ENCODE measurements at regions not wholly inside any gene's neighbourhood (a gene's known extent, or its start where the extent isn't known, plus 50 kb on each side); places are given as distances from the start of the nearest gene placed in this dataset.

- no peak for DNase-seq (ENCODE audit: low read depth in 2 of 2)
Measured at GRCh38 chr7:155138204-155138603, 68.1 kb downstream of the HTR5A start.

DNA sequence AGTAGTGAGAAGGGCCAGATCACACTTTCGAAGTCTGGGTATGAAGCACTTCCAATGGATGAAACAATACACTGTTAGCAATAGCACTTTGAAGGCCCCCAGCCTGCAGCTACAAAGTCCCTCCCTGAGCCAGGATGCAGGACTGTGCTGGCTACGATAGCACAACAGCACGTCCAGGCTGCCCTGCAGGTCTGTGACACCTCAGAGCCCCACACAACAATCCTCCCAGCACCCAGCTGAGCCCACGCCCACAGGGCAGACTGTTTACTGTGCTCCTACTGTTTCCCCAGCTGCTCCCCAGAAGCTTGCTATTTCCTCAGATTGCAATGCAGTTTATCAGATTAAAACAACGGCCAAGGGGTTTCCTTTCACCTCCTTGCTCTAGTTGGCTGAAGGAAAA lies 71.4 kb downstream of the HTR5A start:
- DNase-seq (ENCODE audit: low read depth in 2 of 2) = no peak

- DNase-seq (ENCODE audit: low read depth in 2 of 2) = no peak
Measured at GRCh38 chr7:155143381-155143780, 73.3 kb downstream of the HTR5A start.

- no peak for DNase-seq (ENCODE audit: low read depth in 2 of 2)
Measured at GRCh38 chr7:155144371-155144770, 74.2 kb downstream of the HTR5A start.

- no peak for DNase-seq (ENCODE audit: low read depth in 2 of 2)
Measured at GRCh38 chr7:155145477-155146255, 75.5 kb downstream of the HTR5A start.

- DNase-seq (ENCODE audit: low read depth in 2 of 2) = no peak
Measured at GRCh38 chr7:155147172-155147571, 77.0 kb downstream of the HTR5A start.

DNA sequence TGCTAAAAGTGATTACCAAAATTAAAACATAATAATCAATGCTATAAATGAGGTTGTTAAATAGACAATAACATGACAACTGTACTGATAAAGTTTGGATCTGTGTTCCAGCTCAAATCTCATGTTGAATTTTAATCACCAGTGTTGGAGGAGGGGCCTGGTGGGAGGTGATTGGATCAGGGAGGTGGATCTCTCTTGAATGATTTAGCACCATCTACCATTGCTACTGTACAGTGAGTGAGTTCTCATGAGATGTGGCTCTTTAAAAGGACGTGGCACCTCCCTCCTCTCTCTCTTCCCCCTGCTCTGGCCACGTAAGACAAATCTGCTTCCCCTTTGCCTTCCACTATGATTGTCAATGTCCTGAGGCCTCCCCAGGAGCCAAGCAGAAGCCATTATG lies 77.5 kb downstream of the HTR5A start:
- DNase-seq (ENCODE audit: low read depth in 2 of 2) = no peak

GRCh38 chr7:155153676-155154075 lies 83.6 kb downstream of the HTR5A start:
- no peak for DNase-seq (ENCODE audit: low read depth in 2 of 2)

- DNase-seq (ENCODE audit: low read depth in 2 of 2) = no peak
Measured at GRCh38 chr7:155154586-155154985, 84.5 kb downstream of the HTR5A start.

- no peak for DNase-seq (ENCODE audit: low read depth in 2 of 2)
Measured at GRCh38 chr7:155161690-155162089, 91.6 kb downstream of the HTR5A start.

DNA sequence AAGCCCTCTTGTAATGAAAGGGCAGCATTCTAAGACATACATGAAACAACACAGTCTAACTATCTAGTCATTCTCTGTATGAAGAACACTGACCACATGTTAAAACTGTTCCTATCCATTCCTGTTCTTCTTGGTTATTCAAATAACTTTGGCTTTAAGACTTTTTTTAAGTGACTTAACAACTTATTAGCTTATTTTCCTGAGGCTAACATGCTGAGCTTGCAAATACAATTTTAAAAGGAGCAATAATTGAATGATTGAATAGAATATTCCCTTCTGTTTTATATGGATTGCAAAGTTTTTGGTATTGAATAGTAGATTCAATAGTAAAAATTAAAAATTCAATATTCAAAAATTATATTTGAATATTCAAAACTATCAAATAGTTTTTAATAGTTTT lies 92.3 kb downstream of the HTR5A start:
- DNase-seq (ENCODE audit: low read depth in 2 of 2) = no peak

- DNase-seq (ENCODE audit: low read depth in 2 of 2) = no peak
Measured at GRCh38 chr7:155163696-155164095, 93.6 kb downstream of the HTR5A start.

DNA sequence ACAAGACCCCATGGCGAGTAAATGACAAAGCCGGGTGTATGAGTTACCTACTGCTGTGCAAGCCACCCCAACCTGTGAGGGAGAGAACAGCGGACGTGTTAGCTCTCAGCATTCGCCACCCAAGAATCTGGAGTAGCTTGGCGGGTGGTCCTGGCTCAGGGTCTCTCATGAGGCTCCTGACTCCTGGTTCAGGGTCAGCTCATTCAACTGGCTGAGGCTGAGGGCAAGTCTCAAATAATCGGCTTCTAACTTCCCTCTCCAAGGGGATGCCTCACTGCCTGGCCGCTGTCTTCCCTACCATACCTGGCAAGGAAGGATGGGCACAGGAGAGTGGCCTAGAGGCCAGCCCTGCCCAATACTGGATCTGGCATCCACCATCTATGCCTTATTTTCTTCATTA lies 94.2 kb downstream of the HTR5A start:
- DNase-seq (ENCODE audit: low read depth in 2 of 2) = no peak

DNA sequence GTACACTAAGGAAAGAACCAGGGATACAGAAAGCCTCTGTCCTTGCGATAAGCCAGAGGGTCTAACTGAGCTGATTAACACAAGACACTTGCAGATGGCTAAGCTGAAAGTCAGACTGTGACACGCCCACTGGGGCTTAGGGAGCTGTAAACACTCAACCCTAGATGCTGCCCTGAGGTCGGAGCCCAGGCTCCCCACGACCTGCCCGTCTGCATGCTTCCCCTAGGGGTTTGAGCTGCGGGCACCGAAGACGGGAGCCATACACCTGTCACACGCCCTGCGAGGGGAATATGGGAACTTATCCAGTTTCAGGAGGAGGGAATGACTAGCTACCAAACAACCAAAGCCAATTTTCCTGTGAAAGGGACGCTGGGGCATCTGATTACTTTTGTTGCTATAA lies 96.0 kb downstream of the HTR5A start:
- DNase-seq (ENCODE audit: low read depth in 2 of 2) = no peak

- no peak for DNase-seq (ENCODE audit: low read depth in 2 of 2)
Measured at GRCh38 chr7:155166673-155167370, 96.7 kb downstream of the HTR5A start.

DNA sequence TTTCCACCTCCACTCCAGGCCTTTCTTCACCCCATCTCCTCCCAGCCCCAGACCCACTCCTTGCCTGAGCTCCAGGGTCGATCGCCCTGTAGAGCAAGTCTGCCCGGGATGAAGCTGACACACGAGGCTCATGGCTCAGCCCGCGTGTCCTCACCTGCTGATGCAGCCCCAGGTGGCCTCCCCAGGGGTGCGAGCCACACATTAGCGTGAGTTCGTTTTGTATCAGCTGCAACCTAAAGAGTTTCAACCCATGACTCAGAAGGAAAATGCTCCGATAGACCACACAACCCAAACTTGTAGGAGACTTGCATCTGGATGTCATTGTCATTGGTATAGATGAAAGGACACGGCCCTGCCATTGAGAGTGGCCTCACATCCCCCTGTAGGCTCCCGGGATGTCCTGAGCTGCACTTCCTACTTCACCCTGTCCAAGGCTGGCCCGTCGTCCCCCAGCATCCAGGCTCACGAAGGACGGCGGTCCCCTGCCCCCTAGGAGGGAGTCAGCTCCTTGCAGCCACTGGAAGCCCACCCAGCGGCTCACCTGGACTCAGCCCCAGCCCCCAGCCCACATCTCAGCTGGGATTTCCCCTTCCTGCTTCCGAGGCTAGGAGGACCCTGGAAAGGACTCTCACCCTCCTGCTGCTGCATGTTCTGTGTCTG lies 97.7 kb downstream of the HTR5A start:
- no peak for DNase-seq (ENCODE audit: low read depth in 2 of 2)

GRCh38 chr7:155168597-155169480 lies 98.7 kb downstream of the HTR5A start:
- no peak for DNase-seq (ENCODE audit: low read depth in 2 of 2)

DNA sequence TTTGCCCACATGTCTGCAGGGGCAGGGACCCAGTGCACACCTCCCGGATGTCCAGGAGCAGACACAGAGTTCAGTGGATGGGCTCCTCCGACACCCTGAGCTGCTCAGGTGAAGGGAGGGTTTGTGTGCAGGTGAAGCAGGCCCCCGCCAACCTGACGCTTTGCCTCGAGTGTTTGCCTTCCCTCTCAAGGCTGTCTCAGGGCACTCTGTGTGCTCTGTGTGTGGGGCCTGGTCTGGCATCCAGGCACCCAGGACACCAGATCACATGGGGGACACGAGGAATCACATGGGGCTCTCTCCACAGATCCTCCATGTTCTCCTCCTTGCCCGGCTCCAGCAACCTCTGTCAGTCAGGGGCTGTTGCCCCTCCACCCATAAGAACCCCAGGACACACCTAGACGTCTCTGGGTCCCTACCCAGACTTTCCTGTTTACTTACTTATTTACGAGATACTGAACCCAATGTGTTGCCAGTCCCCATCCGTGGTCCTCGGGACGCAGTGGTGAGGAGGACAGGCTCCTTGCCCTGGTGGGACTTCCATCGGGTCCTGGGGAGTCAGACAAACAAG lies 99.5 kb downstream of the HTR5A start:
- DNase-seq (ENCODE audit: low read depth in 2 of 2) = no peak

DNA sequence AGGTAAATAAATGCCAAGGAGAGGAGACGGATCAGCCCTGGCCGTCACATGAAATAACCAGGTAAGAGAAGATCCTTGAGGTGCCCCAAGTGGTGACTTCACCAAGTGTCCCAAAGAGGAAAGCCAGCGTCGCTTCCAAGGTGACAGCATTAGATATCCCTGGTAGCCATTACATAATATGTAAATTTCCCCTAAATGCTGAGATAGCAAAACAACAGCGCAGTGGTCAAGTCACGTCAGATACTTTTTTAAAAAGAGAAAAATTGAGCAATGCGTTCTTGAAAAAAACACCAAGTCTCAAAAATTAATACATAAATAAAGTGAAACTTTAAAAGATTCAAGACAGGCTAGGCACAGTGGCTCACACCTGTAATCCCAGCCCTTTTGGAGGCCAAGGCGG lies 100.2 kb downstream of the HTR5A start:
- DNase-seq (ENCODE audit: low read depth in 2 of 2) = no peak

GRCh38 chr7:155172141-155172540 lies 102.0 kb downstream of the HTR5A start:
- DNase-seq (ENCODE audit: low read depth in 2 of 2) = no peak

GRCh38 chr7:155173905-155174304 lies 103.8 kb downstream of the HTR5A start:
- no peak for DNase-seq (ENCODE audit: low read depth in 2 of 2)

DNA sequence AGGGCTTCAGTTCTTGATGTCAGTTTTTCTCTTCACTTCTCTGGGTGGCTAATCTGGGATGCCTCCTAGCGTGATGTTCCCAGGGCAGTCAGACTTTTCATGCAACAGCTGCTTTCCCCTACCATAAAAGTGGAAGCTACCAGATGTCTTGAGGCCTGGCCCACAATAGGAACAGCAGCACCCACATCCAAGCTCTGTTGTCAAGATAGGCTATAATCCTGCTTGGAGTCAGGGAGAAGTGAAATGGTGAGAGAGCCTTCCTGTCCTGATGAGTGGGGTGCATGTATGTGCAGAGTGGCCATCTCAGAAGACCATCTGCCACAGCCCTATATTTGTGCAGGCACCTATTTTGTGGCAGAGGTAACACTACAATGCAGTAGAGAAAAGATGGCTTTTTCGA lies 108.0 kb downstream of the HTR5A start:
- no peak for DNase-seq (ENCODE audit: low read depth in 2 of 2)

Measured in stimulated activated CD8-positive, alpha-beta memory T cell treated with anti-CD3 and anti-CD28 coated beads, Interleukin-15, amount 100 ng/mL, for 4 hours (primary cell).